NCI-H2107 (cell line): ENCODE measurements at regions not wholly inside any gene's neighbourhood (a gene's known extent, or its start where the extent isn't known, plus 50 kb on each side); places are given as distances from the start of the nearest gene placed in this dataset.

Experiments used
- DNase-seq: peaks from one replicate; lab custom pipeline; 2025; lab: John Stamatoyannopoulos, UW

- DNase-seq, result peak; percentile 54
Measured at GRCh38 chr11:86193297-86194095, 51.1 kb upstream of the EED start.

GRCh38 chr11:86192519-86193257 is 51.9 kb upstream of the EED start:
- peak; percentile 20 for DNase-seq

GRCh38 chr11:86191874-86192273 is 52.7 kb upstream of the EED start:
- no peak for DNase-seq

DNA sequence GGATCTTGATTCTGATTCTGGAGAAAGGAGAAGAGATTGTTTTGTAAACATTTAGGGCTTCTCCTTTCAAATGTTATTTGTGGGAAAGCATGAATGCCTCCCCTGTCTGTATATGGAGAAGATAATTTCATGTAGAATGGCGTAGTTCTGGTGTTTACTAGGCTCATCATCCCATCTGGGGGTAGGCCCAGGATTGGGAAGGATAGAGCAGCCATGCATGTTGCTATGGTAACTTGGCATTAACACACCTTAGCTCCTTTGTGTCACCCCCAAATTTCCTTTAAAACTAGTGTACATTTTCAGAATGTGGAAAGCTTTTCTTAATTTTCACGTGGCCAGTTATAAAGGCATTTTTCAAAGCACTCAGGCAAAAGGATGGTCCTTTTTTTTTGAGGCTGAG is 57.5 kb upstream of the EED start:
- DNase-seq, result no peak

- no peak for DNase-seq
Measured at GRCh38 chr11:86186386-86186785, 58.2 kb upstream of the EED start.

GRCh38 chr11:86185381-86185750 is 59.2 kb upstream of the EED start:
- DNase-seq, result no peak

DNA sequence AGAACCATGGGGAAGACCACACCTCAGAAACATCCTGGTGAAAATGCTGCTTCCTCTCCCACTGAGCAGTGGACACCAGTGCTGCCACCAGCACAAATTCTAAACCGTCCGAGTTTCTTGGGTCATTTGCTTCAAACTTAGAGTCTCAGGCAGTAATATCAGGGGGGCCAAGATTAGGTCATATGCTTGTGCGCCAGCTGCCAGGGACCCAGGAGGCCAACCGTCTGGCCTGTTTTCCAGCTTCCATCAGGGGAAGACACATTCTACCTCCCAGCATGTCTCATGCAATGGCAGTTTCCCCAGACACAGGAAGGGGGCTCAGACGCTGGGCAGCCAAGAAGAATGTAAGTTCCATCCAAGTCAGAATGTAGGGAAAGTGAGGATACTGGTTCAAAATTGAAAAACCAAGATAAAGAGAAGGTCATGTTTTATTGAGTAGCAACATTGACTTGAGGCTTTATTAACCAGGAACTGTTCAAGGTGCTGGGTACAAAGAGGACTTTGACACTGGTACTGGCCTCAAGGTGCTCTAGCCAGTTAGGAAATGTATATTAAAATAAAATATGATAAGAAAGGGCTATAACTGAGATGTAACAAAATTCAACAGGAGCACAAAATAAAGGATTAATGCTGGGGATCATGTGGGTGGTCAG is 59.7 kb upstream of the EED start:
- DNase-seq, result no peak

DNA sequence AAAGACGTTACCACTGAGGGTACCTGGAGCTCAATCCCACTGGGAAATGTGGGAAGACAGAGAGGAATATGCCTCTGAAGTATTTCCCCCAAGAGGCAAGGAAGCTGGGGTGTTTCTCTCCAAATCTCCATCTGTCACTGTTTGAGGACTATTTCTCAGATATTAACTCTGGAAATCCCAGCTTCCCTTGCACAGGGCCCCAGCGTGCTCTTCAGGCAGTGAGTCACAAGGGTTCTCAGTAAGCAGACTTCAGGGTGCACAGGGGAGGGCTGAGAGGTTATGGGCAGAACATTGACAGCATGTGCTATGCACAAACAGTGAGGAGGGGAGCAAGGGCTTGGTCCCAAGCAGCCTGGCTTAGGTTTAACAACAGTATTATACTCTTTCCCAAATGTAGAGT is 60.9 kb upstream of the EED start:
- no peak for DNase-seq

- no peak for DNase-seq
Measured at GRCh38 chr11:86182976-86183584, 61.5 kb upstream of the EED start.

DNA sequence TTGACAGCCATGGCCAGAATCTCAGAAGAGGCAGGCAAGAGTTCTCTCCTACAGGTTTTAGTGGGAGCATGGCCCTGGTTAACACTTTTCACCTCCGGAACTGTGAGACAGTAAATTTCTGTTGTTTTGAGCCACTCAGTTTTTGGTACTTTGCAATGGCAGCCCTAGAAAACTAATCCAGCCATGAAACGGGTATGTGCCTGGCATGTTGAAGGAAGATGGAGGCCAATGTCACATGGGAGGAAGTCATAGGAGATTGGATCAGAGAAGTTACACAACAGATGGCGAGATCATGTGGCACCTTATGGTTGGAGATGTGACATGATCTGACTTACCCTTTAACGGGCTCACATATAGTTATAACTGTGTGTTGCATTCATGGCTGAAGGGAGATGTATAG is 63.2 kb upstream of the EED start:
- no peak for DNase-seq

DNA sequence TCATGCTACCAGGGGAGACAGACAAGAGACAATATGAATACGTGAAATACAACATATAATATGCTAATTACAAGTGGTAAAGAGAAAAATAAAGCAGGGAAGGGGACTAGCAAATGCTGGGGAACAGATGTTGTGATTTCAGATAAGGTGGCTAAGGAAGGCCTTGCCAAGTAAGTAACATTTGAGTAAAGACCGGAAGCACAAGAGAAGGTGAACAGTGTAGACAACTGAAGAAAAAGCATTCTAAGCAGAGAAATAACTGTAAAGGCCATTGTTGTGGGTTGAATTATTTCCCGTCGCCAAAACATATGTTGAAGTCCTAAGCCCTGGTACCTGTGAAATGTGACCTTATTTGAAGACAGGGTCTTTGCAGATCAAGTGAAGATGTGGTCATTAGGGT is 63.7 kb upstream of the EED start:
- DNase-seq, result no peak

GRCh38 chr11:86180423-86180822 is 64.1 kb upstream of the EED start:
- DNase-seq, result no peak

- no peak for DNase-seq
Measured at GRCh38 chr11:86179646-86180064, 64.9 kb upstream of the EED start.

GRCh38 chr11:86177302-86177701 is 67.3 kb upstream of the EED start:
- DNase-seq, result no peak

GRCh38 chr11:86176165-86176884 is 68.2 kb upstream of the EED start:
- DNase-seq, result no peak

GRCh38 chr11:86175626-86176025 is 68.9 kb upstream of the EED start:
- no peak for DNase-seq

GRCh38 chr11:86175191-86175590 is 69.4 kb upstream of the EED start:
- DNase-seq, result no peak

DNA sequence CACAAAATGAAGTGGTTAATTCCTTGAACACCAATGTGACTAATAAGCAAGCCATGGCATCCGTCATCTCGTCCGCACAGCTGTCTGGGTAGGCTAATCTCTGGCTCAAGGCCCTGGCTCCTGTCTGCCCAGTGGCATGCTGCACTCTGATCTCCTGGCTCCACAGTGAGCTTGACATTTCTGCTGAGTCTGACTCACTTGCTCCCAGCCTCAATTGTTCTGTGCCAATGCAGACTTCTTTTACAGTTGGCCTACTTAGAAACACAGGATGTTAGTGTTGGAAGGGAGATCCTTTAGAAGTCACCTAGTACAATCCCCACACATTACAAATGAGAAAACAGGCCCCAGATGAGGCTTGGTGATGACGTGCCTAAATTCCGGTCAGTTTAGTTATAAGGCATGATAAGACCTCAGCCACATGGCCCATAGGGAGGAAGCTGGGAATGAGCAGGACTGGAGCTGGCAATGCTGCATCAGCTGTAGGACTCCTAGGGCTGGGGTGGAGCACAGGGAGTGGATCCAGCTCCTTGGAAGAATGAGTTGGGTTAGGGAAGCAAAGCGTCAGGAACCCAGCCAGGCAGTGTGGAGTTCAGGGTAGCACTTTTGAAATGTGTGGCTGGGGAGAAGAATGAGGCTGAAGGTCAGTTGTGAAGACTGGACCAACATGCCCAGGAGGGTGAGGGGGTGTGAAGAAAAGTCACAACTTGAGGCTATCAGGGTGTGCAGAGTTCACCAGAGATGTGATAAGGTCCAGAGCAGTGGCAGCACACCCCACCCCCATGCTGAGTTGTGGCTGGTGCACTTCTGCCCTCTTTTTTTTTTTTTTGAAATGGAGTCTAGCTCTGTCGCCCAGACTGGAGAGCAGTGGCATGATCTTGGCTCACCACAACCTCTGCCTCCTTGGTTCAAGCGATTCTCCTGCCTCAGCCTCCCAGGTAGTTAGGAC is 70.2 kb upstream of the EED start:
- no peak for DNase-seq

DNA sequence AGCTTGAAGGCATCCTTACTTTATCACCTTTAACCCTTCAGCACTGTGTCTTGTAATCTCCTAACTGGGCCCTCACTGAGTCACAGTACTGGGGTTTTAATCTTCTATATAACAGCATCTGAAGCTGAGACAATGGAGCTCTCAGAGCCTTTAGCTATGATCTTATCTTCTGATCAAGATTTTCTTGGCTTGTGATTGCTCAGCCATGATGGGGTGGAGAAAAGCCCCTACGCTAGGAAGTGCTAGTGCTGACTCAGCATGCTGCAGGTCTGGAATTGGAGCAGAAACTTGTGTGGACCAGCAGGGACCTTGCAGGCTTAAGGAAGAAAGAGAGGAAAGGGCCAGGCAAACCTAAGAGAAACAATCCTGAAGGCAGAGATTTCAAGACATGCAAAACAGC is 71.7 kb upstream of the EED start:
- no peak for DNase-seq

DNA sequence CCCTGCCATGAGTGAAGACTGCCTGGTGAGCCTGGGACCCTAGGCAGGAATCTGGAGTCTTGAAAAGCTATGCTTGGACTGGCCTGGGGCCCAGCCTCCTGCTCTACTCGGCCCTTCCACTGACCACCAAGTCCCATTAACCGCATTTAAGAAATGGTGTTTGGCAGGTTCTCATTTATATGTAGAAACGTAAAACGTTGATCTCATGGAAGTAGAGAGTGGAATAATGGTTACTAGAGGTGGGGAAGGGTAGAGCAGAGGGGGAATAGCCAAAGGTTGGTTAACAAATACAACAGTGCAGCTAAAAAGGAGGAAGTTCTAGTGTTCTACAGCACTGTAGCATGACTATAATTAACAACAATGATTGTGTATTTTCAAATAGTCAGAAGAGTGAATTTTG is 72.9 kb upstream of the EED start:
- no peak for DNase-seq
